ENCODE measurements at regions not wholly inside any gene's neighbourhood (a gene's known extent, or its start where the extent isn't known, plus 50 kb on each side); places are given as distances from the start of the nearest gene placed in this dataset.
"Not testable (repeated sequence)": the region's sequence is repeated elsewhere in the genome, so short reads cannot be mapped to it uniquely, and the experiment has no call there.

- DNase-seq (ENCODE audit: extremely low read depth in 1 of 2, low read depth in 1 of 2), result no peak
Observed at GRCh38 chr1:181949500-181949899, 112.0 kb downstream of the ZNF648 start.

- DNase-seq (ENCODE audit: extremely low read depth in 1 of 2, low read depth in 1 of 2), result no peak
Observed at GRCh38 chr1:181948372-181948771, 113.1 kb downstream of the ZNF648 start.

- DNase-seq (ENCODE audit: extremely low read depth in 1 of 2, low read depth in 1 of 2), result no peak
Observed at GRCh38 chr1:181947441-181947840, 114.1 kb downstream of the ZNF648 start.

GRCh38 chr1:181936768-181937581, 124.5 kb downstream of the ZNF648 start:
- peak in 1 of 2 donors; percentile 27 for DNase-seq (ENCODE audit: extremely low read depth in 1 of 2, low read depth in 1 of 2)

GRCh38 chr1:181936269-181936668, 125.2 kb downstream of the ZNF648 start:
- peak in 1 of 2 donors; percentile 5 for DNase-seq (ENCODE audit: extremely low read depth in 1 of 2, low read depth in 1 of 2)

GRCh38 chr1:181931873-181932272, 129.6 kb downstream of the ZNF648 start:
- no peak for DNase-seq (ENCODE audit: extremely low read depth in 1 of 2, low read depth in 1 of 2)

GRCh38 chr1:181930187-181930586, 131.3 kb downstream of the ZNF648 start:
- DNase-seq (ENCODE audit: extremely low read depth in 1 of 2, low read depth in 1 of 2), result no peak

- DNase-seq (ENCODE audit: extremely low read depth in 1 of 2, low read depth in 1 of 2), result no peak
Observed at GRCh38 chr1:181926697-181927096, 134.8 kb downstream of the ZNF648 start.

GRCh38 chr1:181924034-181924433, 137.5 kb downstream of the ZNF648 start:
- not testable (repeated sequence) for DNase-seq (ENCODE audit: extremely low read depth in 1 of 2, low read depth in 1 of 2)

- no peak for DNase-seq (ENCODE audit: extremely low read depth in 1 of 2, low read depth in 1 of 2)
Observed at GRCh38 chr1:181919542-181919941, 142.0 kb downstream of the ZNF648 start.

GRCh38 chr1:181918880-181919525, 142.5 kb downstream of the ZNF648 start:
- DNase-seq (ENCODE audit: extremely low read depth in 1 of 2, low read depth in 1 of 2), result no peak

- DNase-seq (ENCODE audit: extremely low read depth in 1 of 2, low read depth in 1 of 2), result no peak
Observed at GRCh38 chr1:181911715-181912114, 149.8 kb downstream of the ZNF648 start.

- DNase-seq (ENCODE audit: extremely low read depth in 1 of 2, low read depth in 1 of 2), result no peak
Observed at GRCh38 chr1:181910905-181911304, 150.6 kb downstream of the ZNF648 start.

GRCh38 chr1:181909010-181909409, 152.5 kb downstream of the ZNF648 start:
- no peak for DNase-seq (ENCODE audit: extremely low read depth in 1 of 2, low read depth in 1 of 2)

- DNase-seq (ENCODE audit: extremely low read depth in 1 of 2, low read depth in 1 of 2), result no peak
Observed at GRCh38 chr1:181906631-181907030, 154.9 kb downstream of the ZNF648 start.

GRCh38 chr1:181905944-181906597, 155.4 kb downstream of the ZNF648 start:
- no peak for DNase-seq (ENCODE audit: extremely low read depth in 1 of 2, low read depth in 1 of 2)

GRCh38 chr1:181898773-181899172, 162.7 kb downstream of the ZNF648 start:
- DNase-seq (ENCODE audit: extremely low read depth in 1 of 2, low read depth in 1 of 2), result no peak

GRCh38 chr1:181896824-181897223, 164.7 kb downstream of the ZNF648 start:
- no peak for DNase-seq (ENCODE audit: extremely low read depth in 1 of 2, low read depth in 1 of 2)

- no peak for DNase-seq (ENCODE audit: extremely low read depth in 1 of 2, low read depth in 1 of 2)
Observed at GRCh38 chr1:181894439-181894859, 167.1 kb downstream of the ZNF648 start.

- no peak for DNase-seq (ENCODE audit: extremely low read depth in 1 of 2, low read depth in 1 of 2)
Observed at GRCh38 chr1:181893937-181894336, 167.6 kb downstream of the ZNF648 start.

GRCh38 chr1:181893150-181893549, 168.4 kb downstream of the ZNF648 start:
- not testable (repeated sequence) for DNase-seq (ENCODE audit: extremely low read depth in 1 of 2, low read depth in 1 of 2)

- DNase-seq (ENCODE audit: extremely low read depth in 1 of 2, low read depth in 1 of 2), result no peak
Observed at GRCh38 chr1:181872562-181872961, 188.9 kb downstream of the ZNF648 start.

Data from stimulated activated CD8-positive, alpha-beta memory T cell treated with anti-CD3 and anti-CD28 coated beads, Interleukin-7, amount 100 ng/mL, for 48 hours (primary cell).